CD14-positive monocyte (primary cell): ENCODE measurements at regions not wholly inside any gene's neighbourhood (a gene's known extent, or its start where the extent isn't known, plus 50 kb on each side); places are given as distances from the start of the nearest gene placed in this dataset.

Source experiments
- DNase-seq, 3 donors: peaks; one replicate each; pipeline ENCODE4 v3.0.0-alpha.2; 2011 to 2022
- H2AFZ ChIP-seq: 2 replicates; pipeline ENCODE4 v1.6.0; 2012; ENCODE audit warnings: mild to moderate bottlenecking, low read depth, low read length, inconsistent platforms; ENCODE audit not compliant: insufficient read depth, poor library complexity, severe bottlenecking
- H3K27ac ChIP-seq, 2 donors: 1 replicate in 1 of 2; 2 replicates in 1 of 2; pipeline ENCODE4 v1.5.1; 2012 to 2013; ENCODE audit warnings: low read length in 2 of 2, control low read depth in 1 of 2, inconsistent platforms in 1 of 2, low read depth in 1 of 2, mild to moderate bottlenecking in 1 of 2
- H3K27me3 ChIP-seq, 2 donors: one replicate each; pipeline versions ENCODE4 v1.6.0 to v1.6.1; 2011 to 2013; ENCODE audit warnings: low read length in 2 of 2; ENCODE audit not compliant: control insufficient read depth in 2 of 2, insufficient read depth in 2 of 2
- H3K36me3 ChIP-seq, 2 donors: replicated peaks in 1 of 2; 1 replicate in 1 of 2; 2 replicates in 1 of 2; pipeline versions ENCODE4 v1.5.1 to v1.6.1; 2012 to 2013; ENCODE audit warnings: low read length in 2 of 2, control low read depth in 1 of 2, inconsistent platforms in 1 of 2, mild to moderate bottlenecking in 1 of 2; ENCODE audit not compliant: insufficient read depth in 2 of 2, control insufficient read depth in 1 of 2
- H3K4me1 ChIP-seq, 2 donors: 1 replicate in 1 of 2; 2 replicates in 1 of 2; pipeline versions ENCODE4 v1.5.1 to v1.6.1; 2012 to 2013; ENCODE audit warnings: low read length in 2 of 2, control low read depth in 1 of 2, inconsistent platforms in 1 of 2, mild to moderate bottlenecking in 1 of 2, moderate library complexity in 1 of 2; ENCODE audit not compliant: insufficient read depth in 2 of 2, control insufficient read depth in 1 of 2
- H3K4me2 ChIP-seq: replicated peaks from 2 replicates; pipeline ENCODE3; 2012; ENCODE audit warnings: low read length, moderate library complexity, mild to moderate bottlenecking; ENCODE audit not compliant: poor library complexity, severe bottlenecking; ENCODE audit errors: extremely low read depth
- H3K4me3 ChIP-seq, 3 experiments: fragments of 200-600 bp in 1 of 3; sonication (generic) in 1 of 3; replicated peaks in 1 of 3; 1 replicate in 2 of 3; 2 replicates in 1 of 3; pipeline ENCODE4 v1.5.1; 2011 to 2013; ENCODE audit warnings: low read length in 3 of 3, mild to moderate bottlenecking in 3 of 3, control low read depth in 2 of 3, low read depth in 2 of 3, inconsistent platforms in 1 of 3, moderate library complexity in 1 of 3
- H3K79me2 ChIP-seq: 2 replicates; pipeline ENCODE4 v1.6.0; 2012; ENCODE audit warnings: mild to moderate bottlenecking, control low read depth, inconsistent platforms, low read length, moderate library complexity; ENCODE audit not compliant: insufficient read depth
- H3K9ac ChIP-seq: 2 replicates; pipeline ENCODE4 v1.6.0; 2017; ENCODE audit warnings: low read length, mild to moderate bottlenecking; ENCODE audit not compliant: insufficient read depth, poor library complexity, severe bottlenecking
- H3K9me3 ChIP-seq, 2 donors: replicated peaks in 1 of 2; 1 replicate in 1 of 2; 2 replicates in 1 of 2; pipeline versions ENCODE4 v1.5.1 to v1.6.1; 2012 to 2013; ENCODE audit warnings: low read length in 2 of 2, control low read depth in 1 of 2; ENCODE audit not compliant: control insufficient read depth in 1 of 2, insufficient read depth in 1 of 2
- H4K20me1 ChIP-seq: 2 replicates; pipeline ENCODE4 v1.6.0; 2012; ENCODE audit warnings: mild to moderate bottlenecking, low read length, control low read depth, moderate library complexity; ENCODE audit not compliant: insufficient read depth
- H3K27ac Mint-ChIP-seq, 7 donors: one replicate each; pipeline ENCODE4 v1.8.0; 2020; ENCODE audit warnings: mild to moderate bottlenecking in 7 of 7, mixed read lengths in 7 of 7, moderate library complexity in 6 of 7, inconsistent platforms in 2 of 7
- H3K27me3 Mint-ChIP-seq, 3 donors: one replicate each; pipeline ENCODE4 v1.8.0; 2021 to 2022; ENCODE audit warnings: low read depth in 3 of 3, mild to moderate bottlenecking in 3 of 3, mixed read lengths in 3 of 3, moderate library complexity in 3 of 3, inconsistent platforms in 1 of 3
- H3K36me3 Mint-ChIP-seq, 2 donors: one replicate each; pipeline ENCODE4 v1.8.0; 2020; ENCODE audit warnings: mixed read lengths in 2 of 2, inconsistent platforms in 1 of 2, mild to moderate bottlenecking in 1 of 2
- H3K4me1 Mint-ChIP-seq: one replicate; pipeline ENCODE4 v1.8.0; 2020; ENCODE audit warnings: mild to moderate bottlenecking, mixed read lengths
- H3K4me3 Mint-ChIP-seq, 2 donors: one replicate each; pipeline ENCODE4 v1.8.0; 2020; ENCODE audit warnings: mild to moderate bottlenecking in 2 of 2, mixed read lengths in 2 of 2, moderate library complexity in 1 of 2
- H3K9me3 Mint-ChIP-seq, 7 donors: one replicate each; pipeline ENCODE4 v1.8.0; 2020 to 2022; ENCODE audit warnings: mixed read lengths in 7 of 7, mild to moderate bottlenecking in 6 of 7, moderate library complexity in 6 of 7, inconsistent platforms in 2 of 7
- WGBS: methylation state at CpG from one replicate; pipeline ENCODE4 v1.1.5; 2013; ENCODE audit warnings: missing lambda C conversion rate; ENCODE audit not compliant: insufficient coverage; 5-methylcytosine and 5-hydroxymethylcytosine counted together
- intact Hi-C, 2 donors: fragments of 100-400 bp; cut with micrococcal nuclease; formaldehyde crosslinking; loops; one replicate each; pipeline versions ENCODE4 v1.15.0 to v1.15.1; 2023
- TF ChIP-seq, protein P1 (sequence below): fragments of 200-600 bp; IDR thresholded peaks from one replicate; pipeline ENCODE4 v1.8.0; 2022; ENCODE audit warnings: antibody characterized with exemption, mild to moderate bottlenecking

DNA sequence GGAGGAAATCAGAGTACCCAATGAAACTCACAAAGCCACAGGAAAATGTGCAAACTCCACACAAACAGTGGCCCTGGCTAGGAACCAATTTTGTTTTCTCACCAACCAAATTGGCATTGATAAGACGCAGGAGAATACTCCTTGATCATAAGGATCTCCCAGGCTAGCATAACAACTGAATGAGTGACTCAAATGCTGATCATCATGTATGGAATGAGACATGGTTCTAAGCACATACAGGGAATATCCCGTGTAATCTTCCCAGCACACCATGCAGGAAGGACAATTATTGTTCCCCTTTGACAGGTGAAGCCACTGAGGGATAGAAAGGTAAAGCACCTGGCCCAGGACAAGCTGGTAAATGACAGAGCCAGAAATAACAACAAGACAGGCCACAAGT lies 180.0 kb upstream of the DUSP10 start:
- Histone ChIP-seq H3K27me3 (no peaks in the 10 kb centered on the region), H3K79me2 (no peaks in the 10 kb centered on the region), H3K4me3 (no peak overlapping the region), H2AFZ (no peak overlapping the region), H3K9me3 (no peaks in the 10 kb centered on the region), H3K36me3 (no peaks in the 10 kb centered on the region), H4K20me1 (no peaks in the 10 kb centered on the region), H3K4me1 (no peaks in the 10 kb centered on the region), H3K9ac (no peak overlapping the region), H3K4me2 (no peak overlapping the region), H3K27ac (no peak overlapping the region)
- Mint-ChIP-seq H3K4me3 (no peak overlapping the region), H3K27me3 (peaks cover 0 to 2% (median 0%) of the 10 kb centered on the region in 3 donors), H3K27ac (no peak overlapping the region), H3K36me3 (peaks cover 9 to 17% of the 10 kb centered on the region in 2 donors), H3K4me1 (peaks cover 3% of the 10 kb centered on the region), H3K9me3 (no peaks in the 10 kb centered on the region)
- intact Hi-C loops: no loop called here
- no peak for DNase-seq
- 90% methylated on average over 2 of the region's 2 CpGs for WGBS
- TF ChIP-seq, protein P1, sequence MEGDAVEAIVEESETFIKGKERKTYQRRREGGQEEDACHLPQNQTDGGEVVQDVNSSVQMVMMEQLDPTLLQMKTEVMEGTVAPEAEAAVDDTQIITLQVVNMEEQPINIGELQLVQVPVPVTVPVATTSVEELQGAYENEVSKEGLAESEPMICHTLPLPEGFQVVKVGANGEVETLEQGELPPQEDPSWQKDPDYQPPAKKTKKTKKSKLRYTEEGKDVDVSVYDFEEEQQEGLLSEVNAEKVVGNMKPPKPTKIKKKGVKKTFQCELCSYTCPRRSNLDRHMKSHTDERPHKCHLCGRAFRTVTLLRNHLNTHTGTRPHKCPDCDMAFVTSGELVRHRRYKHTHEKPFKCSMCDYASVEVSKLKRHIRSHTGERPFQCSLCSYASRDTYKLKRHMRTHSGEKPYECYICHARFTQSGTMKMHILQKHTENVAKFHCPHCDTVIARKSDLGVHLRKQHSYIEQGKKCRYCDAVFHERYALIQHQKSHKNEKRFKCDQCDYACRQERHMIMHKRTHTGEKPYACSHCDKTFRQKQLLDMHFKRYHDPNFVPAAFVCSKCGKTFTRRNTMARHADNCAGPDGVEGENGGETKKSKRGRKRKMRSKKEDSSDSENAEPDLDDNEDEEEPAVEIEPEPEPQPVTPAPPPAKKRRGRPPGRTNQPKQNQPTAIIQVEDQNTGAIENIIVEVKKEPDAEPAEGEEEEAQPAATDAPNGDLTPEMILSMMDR: no peak

DNA sequence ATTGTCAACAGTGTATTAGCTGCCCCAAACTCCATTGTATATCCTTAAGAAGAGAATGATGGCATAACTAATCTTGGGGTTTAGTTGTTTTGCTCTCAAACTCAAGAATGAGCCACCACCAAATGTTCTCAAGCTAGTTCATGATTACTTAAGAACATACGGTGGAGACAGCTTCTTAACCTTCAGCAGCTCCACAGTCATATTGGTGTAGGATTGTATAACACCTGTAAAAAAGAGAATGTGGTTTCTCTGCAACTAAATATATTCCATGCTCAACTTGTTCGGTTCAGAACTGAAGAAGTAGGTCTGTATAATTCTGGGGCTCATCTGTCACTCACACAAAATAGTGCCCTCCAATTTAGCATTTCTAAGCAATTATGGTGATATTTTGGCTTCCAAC lies 177.9 kb upstream of the DUSP10 start:
- no peak overlapping the region for H3K27ac ChIP-seq
- H3K9me3 ChIP-seq: no peaks in the 10 kb centered on the region
- Mint-ChIP-seq H3K4me3 (no peak overlapping the region), H3K36me3 (peaks cover 29 to 31% of the 10 kb centered on the region in 2 donors), H3K9me3 (no peaks in the 10 kb centered on the region), H3K4me1 (no peaks in the 10 kb centered on the region), H3K27ac (no peak overlapping the region), H3K27me3 (peaks cover 0 to 3% (median 0%) of the 10 kb centered on the region in 3 donors)
- H3K36me3 ChIP-seq: peaks cover 0 to 2% of the 10 kb centered on the region in 2 donors
- intact Hi-C loops: no loop called here
- no peaks in the 10 kb centered on the region for H4K20me1 ChIP-seq
- no peak overlapping the region for H3K4me3 ChIP-seq
- H3K9ac ChIP-seq: no peak overlapping the region
- H2AFZ ChIP-seq: no peak overlapping the region
- TF ChIP-seq, protein P1: no peak
- no peak overlapping the region for H3K4me2 ChIP-seq
- no peak for DNase-seq
- H3K79me2 ChIP-seq: no peaks in the 10 kb centered on the region
- H3K27me3 ChIP-seq: no peaks in the 10 kb centered on the region
- no CpG with 5 or more reads among the region's 2 CpGs for WGBS
- H3K4me1 ChIP-seq: no peaks in the 10 kb centered on the region
